H1 (cell line): ENCODE measurements at regions not wholly inside any gene's neighbourhood (a gene's known extent, or its start where the extent isn't known, plus 50 kb on each side); places are given as distances from the start of the nearest gene placed in this dataset.

Experiments
- ATF2 ChIP-seq: IDR thresholded peaks from 2 replicates; pipeline ENCODE4 v1.6.1; 2012; ENCODE audit warnings: low read length, inconsistent platforms
- CBX8 ChIP-seq: fragments of 300-800, 300-1000 bp; sonication (generic); IDR thresholded peaks from 2 replicates; pipeline ENCODE4 v1.7.1; 2016; ENCODE audit warnings: low read depth, low read length, borderline replicate concordance
- CHD7 ChIP-seq: fragments of 300-600 bp; sonication (generic); IDR thresholded peaks from 2 replicates; pipeline ENCODE4 v1.7.1; 2012; ENCODE audit warnings: low read length, moderate library complexity, mild to moderate bottlenecking, inconsistent platforms; ENCODE audit not compliant: insufficient replicate concordance
- GTF2F1 ChIP-seq: IDR thresholded peaks from 2 replicates; pipeline ENCODE4 v1.6.1; 2012; ENCODE audit warnings: low read depth, low read length, improper control_type of control experiment, borderline replicate concordance
- RNF2 ChIP-seq: fragments of 200-900, 300-1000 bp; sonication (generic); IDR thresholded peaks from 2 replicates; pipeline ENCODE4 v1.7.1; 2016; ENCODE audit warnings: borderline replicate concordance, low read depth, mild to moderate bottlenecking, antibody characterized with exemption, low read length; ENCODE audit not compliant: poor library complexity, severe bottlenecking; ENCODE audit errors: missing control alignments
- SAP30 ChIP-seq: fragments of 300-600 bp; sonication (generic); IDR thresholded peaks from 2 replicates; pipeline ENCODE4 v1.7.1; 2012; ENCODE audit warnings: low read length, moderate library complexity, mild to moderate bottlenecking, inconsistent platforms; ENCODE audit not compliant: insufficient read depth, insufficient replicate concordance

- TF ChIP-seq CHD7 (no peak), ATF2 (no peak), CBX8 (no peak), RNF2 (no peak), GTF2F1 (no peak), SAP30 (no peak)
These were observed 713.0 kb upstream of the GRM7 start (continued) for GRCh38 chr3:6147883-6148282.
